IMR-90 (cell line): ENCODE measurements at regions not wholly inside any gene's neighbourhood (a gene's known extent, or its start where the extent isn't known, plus 50 kb on each side); places are given as distances from the start of the nearest gene placed in this dataset.

Experiments
- ATAC-seq: fragments of 200-7000 bp; cut with Tn5 transposase; 2 replicates; pipeline ENCODE4 v1.9.1; 2020; ENCODE audit warnings: low read depth, mild to moderate bottlenecking, moderate library complexity
- BruUV-seq: library from RNA; stranded (reverse); fragments of 400-500 nt; replicated peaks from 2 replicates; lab custom pipeline; 2021; lab: Mats Ljungman, UMichigan
- CTCF ChIA-PET: fragments of 300-600 bp; formaldehyde crosslinking; extraction: SDS; loops from one replicate; lab custom pipeline; 2021; ENCODE audit warnings: antibody characterized with exemption; lab: Yijun Ruan, JAX
- POLR2A ChIA-PET: fragments of 300-600 bp; sonication (Branson Sonifier 250); formaldehyde crosslinking; loops from one replicate; lab custom pipeline; 2022; ENCODE audit warnings: antibody characterized with exemption; ENCODE audit not compliant: unreplicated experiment; lab: Charles Lee
- DNase-seq: peaks from one replicate; pipeline ENCODE4 v3.0.0; 2013
- H2AFZ ChIP-seq: replicated peaks from 2 replicates; pipeline ENCODE3; 2013; ENCODE audit warnings: low read length, mild to moderate bottlenecking; ENCODE audit not compliant: poor library complexity
- H2AK5ac ChIP-seq: 2 replicates; pipeline ENCODE4 v1.6.1; 2013; ENCODE audit warnings: low read depth, low read length, inconsistent platforms
- H2AK9ac ChIP-seq: replicated peaks from 2 replicates; pipeline ENCODE3; 2013; ENCODE audit warnings: mild to moderate bottlenecking, low read depth, low read length, moderate library complexity; ENCODE audit not compliant: poor library complexity
- H2BK120ac ChIP-seq: 2 replicates; pipeline ENCODE4 v1.6.1; 2013; ENCODE audit warnings: low read depth, low read length, inconsistent platforms
- H2BK15ac ChIP-seq: 3 replicates; pipeline ENCODE4 v1.6.1; 2013; ENCODE audit warnings: low read depth, low read length, inconsistent platforms
- H2BK20ac ChIP-seq: 2 replicates; pipeline ENCODE4 v1.6.1; 2013; ENCODE audit warnings: low read depth, mild to moderate bottlenecking, inconsistent platforms, low read length, moderate library complexity
- H2BK5ac ChIP-seq: 2 replicates; pipeline ENCODE4 v1.6.1; 2013; ENCODE audit warnings: mild to moderate bottlenecking, low read depth, low read length, inconsistent platforms; ENCODE audit not compliant: poor library complexity, severe bottlenecking
- H3K14ac ChIP-seq: replicated peaks from 2 replicates; pipeline ENCODE4 v1.6.1; 2013; ENCODE audit warnings: low read depth, low read length, inconsistent platforms
- H3K18ac ChIP-seq: 2 replicates; pipeline ENCODE4 v1.6.1; 2013; ENCODE audit warnings: low read depth, low read length, control low read depth
- H3K23ac ChIP-seq: 2 replicates; pipeline ENCODE4 v1.6.1; 2013; ENCODE audit warnings: low read depth, low read length, inconsistent platforms
- H3K27ac ChIP-seq: 2 replicates; pipeline ENCODE4 v1.5.1; 2013; ENCODE audit warnings: mild to moderate bottlenecking, control low read depth, low read length; ENCODE audit not compliant: insufficient read depth
- H3K27me3 ChIP-seq: 2 replicates; pipeline ENCODE4 v1.6.1; 2013; ENCODE audit warnings: low read length; ENCODE audit not compliant: control insufficient read depth, insufficient read depth
- H3K36me3 ChIP-seq: 2 replicates; pipeline ENCODE4 v1.6.1; 2013; ENCODE audit warnings: low read length, mixed read lengths; ENCODE audit not compliant: control insufficient read depth, insufficient read depth
- H3K4ac ChIP-seq: 2 replicates; pipeline ENCODE4 v1.6.1; 2013; ENCODE audit warnings: low read depth, low read length, inconsistent platforms
- H3K4me1 ChIP-seq: 2 replicates; pipeline ENCODE4 v1.6.1; 2013; ENCODE audit warnings: low read length, mixed read lengths; ENCODE audit not compliant: control insufficient read depth, insufficient read depth
- H3K4me2 ChIP-seq: 2 replicates; pipeline ENCODE4 v1.6.1; 2013; ENCODE audit warnings: low read depth, mild to moderate bottlenecking, control low read depth, low read length, moderate library complexity
- H3K4me3 ChIP-seq: 2 replicates; pipeline ENCODE4 v1.5.1; 2013; ENCODE audit warnings: low read depth, mild to moderate bottlenecking, control low read depth, low read length, moderate library complexity; ENCODE audit not compliant: insufficient read depth
- H3K56ac ChIP-seq: 2 replicates; pipeline ENCODE4 v1.6.1; 2013; ENCODE audit warnings: low read length, inconsistent platforms; ENCODE audit not compliant: insufficient read depth; ENCODE audit errors: extremely low read depth
- H3K79me1 ChIP-seq, 2 experiments: 2 replicates each; pipeline ENCODE4 v1.6.1; 2013; ENCODE audit warnings: low read length in 2 of 2, inconsistent platforms in 1 of 2, low read depth in 1 of 2
- H3K9ac ChIP-seq: 2 replicates; pipeline ENCODE4 v1.6.1; 2013; ENCODE audit warnings: low read depth, low read length, control low read depth
- H3K9me1 ChIP-seq: 2 replicates; pipeline ENCODE4 v1.6.1; 2013; ENCODE audit warnings: low read length, inconsistent platforms; ENCODE audit not compliant: insufficient read depth
- H3K9me3 ChIP-seq: 2 replicates; pipeline ENCODE4 v1.6.1; 2013; ENCODE audit warnings: low read length; ENCODE audit not compliant: control insufficient read depth, insufficient read depth
- H4K20me1 ChIP-seq: 2 replicates; pipeline ENCODE4 v1.6.1; 2013; ENCODE audit warnings: low read length, inconsistent platforms; ENCODE audit not compliant: insufficient read depth
- H4K5ac ChIP-seq: 2 replicates; pipeline ENCODE4 v1.6.1; 2013; ENCODE audit warnings: mild to moderate bottlenecking, low read depth, low read length, control low read depth
- H4K8ac ChIP-seq, 2 experiments: 2 replicates each; pipeline ENCODE4 v1.6.1; 2013; ENCODE audit warnings: low read depth in 2 of 2, low read length in 2 of 2, control low read depth in 1 of 2, inconsistent platforms in 1 of 2
- H4K91ac ChIP-seq: 2 replicates; pipeline ENCODE4 v1.6.1; 2013; ENCODE audit warnings: low read depth, low read length, inconsistent platforms; ENCODE audit not compliant: insufficient read depth
- BHLHE40 ChIP-seq: fragments of 150-350 bp; IDR thresholded peaks from 2 replicates; pipeline ENCODE4 v1.6.1; 2016; ENCODE audit warnings: mild to moderate bottlenecking, low read depth, low read length
- RAD21 ChIP-seq: IDR thresholded peaks from 2 replicates; pipeline ENCODE4 v1.6.1; 2012; ENCODE audit warnings: low read length, improper control_type of control experiment
- WGBS, 2 experiments: methylation state at CpG; one replicate each; pipeline versions ENCODE4 v1.1.5 to v1.1.7; 2013; ENCODE audit warnings: missing lambda C conversion rate in 2 of 2; ENCODE audit not compliant: insufficient read length in 1 of 2; ENCODE audit errors: extremely low coverage in 2 of 2; 5-methylcytosine and 5-hydroxymethylcytosine counted together
- dilution Hi-C: fragments of 300-500 bp; cut with HindIII; formaldehyde crosslinking; loops from one replicate; pipeline ENCODE4 v1.14.3; 2018; ENCODE audit warnings: low sequenced_read_pairs; ENCODE audit not compliant: unreplicated experiment
- in situ Hi-C: fragments of 300-500 bp; cut with MboI; formaldehyde crosslinking; loops from 3 replicates; pipeline ENCODE4 v1.14.3; 2019; ENCODE audit warnings: low sequenced_read_pairs, inconsistent platforms, mixed read lengths
- intact Hi-C: fragments of 100-400 bp; cut with micrococcal nuclease; formaldehyde crosslinking; loops from 2 replicates; pipeline ENCODE4 v1.10.0; 2022
- TF ChIP-seq, protein P1 (sequence below): conservative IDR thresholded peaks from 2 replicates; pipeline ENCODE4 v1.5.1; 2012; ENCODE audit warnings: mild to moderate bottlenecking, low read depth, low read length, improper control_type of control experiment
- TF ChIP-seq, protein P2 (sequence below): fragments of 150-350 bp; IDR thresholded peaks from 2 replicates; pipeline ENCODE4 v1.6.1; 2016; ENCODE audit warnings: low read depth, mild to moderate bottlenecking, low read length, moderate library complexity, borderline replicate concordance

DNA sequence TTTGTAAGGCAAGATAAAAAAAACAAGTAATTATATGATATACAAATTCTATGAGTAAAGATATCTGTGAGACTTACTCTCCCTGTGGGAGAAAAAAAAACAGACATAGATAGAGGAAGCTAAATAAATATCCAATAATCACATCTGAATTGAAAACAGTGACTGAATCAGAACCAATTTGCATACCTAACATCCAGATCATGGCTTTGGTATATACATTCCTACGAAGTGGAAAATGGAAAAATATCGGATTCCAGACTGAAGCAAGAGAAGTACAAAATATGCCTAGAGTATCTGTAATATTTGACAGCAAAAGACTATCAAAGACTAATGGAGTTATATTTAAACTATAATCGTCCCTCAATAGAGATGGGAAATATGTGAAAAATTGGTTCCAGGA is 1108.1 kb upstream of the CHAC2 start:
- H4K20me1 ChIP-seq: no peaks in the 10 kb centered on the region
- no peak overlapping the region for H2BK5ac ChIP-seq
- BruUV-seq: no TSS peak
- H2AK5ac ChIP-seq: no peak overlapping the region
- POLR2A ChIA-PET: no interaction called here
- no peak overlapping the region for H3K18ac ChIP-seq
- H3K79me1 ChIP-seq: no peaks in the 10 kb centered on the region
- no peaks in the 10 kb centered on the region for H3K9me3 ChIP-seq
- TF ChIP-seq BHLHE40 (no peak), RAD21 (no peak)
- TF ChIP-seq, protein P1, sequence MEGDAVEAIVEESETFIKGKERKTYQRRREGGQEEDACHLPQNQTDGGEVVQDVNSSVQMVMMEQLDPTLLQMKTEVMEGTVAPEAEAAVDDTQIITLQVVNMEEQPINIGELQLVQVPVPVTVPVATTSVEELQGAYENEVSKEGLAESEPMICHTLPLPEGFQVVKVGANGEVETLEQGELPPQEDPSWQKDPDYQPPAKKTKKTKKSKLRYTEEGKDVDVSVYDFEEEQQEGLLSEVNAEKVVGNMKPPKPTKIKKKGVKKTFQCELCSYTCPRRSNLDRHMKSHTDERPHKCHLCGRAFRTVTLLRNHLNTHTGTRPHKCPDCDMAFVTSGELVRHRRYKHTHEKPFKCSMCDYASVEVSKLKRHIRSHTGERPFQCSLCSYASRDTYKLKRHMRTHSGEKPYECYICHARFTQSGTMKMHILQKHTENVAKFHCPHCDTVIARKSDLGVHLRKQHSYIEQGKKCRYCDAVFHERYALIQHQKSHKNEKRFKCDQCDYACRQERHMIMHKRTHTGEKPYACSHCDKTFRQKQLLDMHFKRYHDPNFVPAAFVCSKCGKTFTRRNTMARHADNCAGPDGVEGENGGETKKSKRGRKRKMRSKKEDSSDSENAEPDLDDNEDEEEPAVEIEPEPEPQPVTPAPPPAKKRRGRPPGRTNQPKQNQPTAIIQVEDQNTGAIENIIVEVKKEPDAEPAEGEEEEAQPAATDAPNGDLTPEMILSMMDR: no peak
- TF ChIP-seq, protein P2, sequence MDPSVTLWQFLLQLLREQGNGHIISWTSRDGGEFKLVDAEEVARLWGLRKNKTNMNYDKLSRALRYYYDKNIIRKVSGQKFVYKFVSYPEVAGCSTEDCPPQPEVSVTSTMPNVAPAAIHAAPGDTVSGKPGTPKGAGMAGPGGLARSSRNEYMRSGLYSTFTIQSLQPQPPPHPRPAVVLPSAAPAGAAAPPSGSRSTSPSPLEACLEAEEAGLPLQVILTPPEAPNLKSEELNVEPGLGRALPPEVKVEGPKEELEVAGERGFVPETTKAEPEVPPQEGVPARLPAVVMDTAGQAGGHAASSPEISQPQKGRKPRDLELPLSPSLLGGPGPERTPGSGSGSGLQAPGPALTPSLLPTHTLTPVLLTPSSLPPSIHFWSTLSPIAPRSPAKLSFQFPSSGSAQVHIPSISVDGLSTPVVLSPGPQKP: no peak
- no peaks in the 10 kb centered on the region for H3K27me3 ChIP-seq
- intact Hi-C loops (no loop called here), dilution Hi-C loops (no loop called here), in situ Hi-C loops (no loop called here)
- no peaks in the 10 kb centered on the region for H3K9me1 ChIP-seq
- no CpG with 5 or more reads among the region's 3 CpGs for WGBS, 2 experiments
- CTCF ChIA-PET: interaction anchor here (0.6 kb wide), 1 partner anchor 716 kb away, joined by 3 read pairs; no protein-coding TSS in a partner anchor
- H4K5ac ChIP-seq: no peak overlapping the region
- no peak overlapping the region for H3K4ac ChIP-seq
- no peak overlapping the region for H3K14ac ChIP-seq
- no peak overlapping the region for H2BK120ac ChIP-seq
- no peak overlapping the region for H3K27ac ChIP-seq
- DNase-seq: peak; percentile 66
- no peak overlapping the region for H3K56ac ChIP-seq
- H4K91ac ChIP-seq: no peak overlapping the region
- no peak overlapping the region for H2BK15ac ChIP-seq
- no peaks in the 10 kb centered on the region for H3K36me3 ChIP-seq
- no peak overlapping the region for H2BK20ac ChIP-seq
- peak; percentile 49; the same call in 1 of the 2 replicates for ATAC-seq
- H3K4me2 ChIP-seq: no peak overlapping the region
- no peak overlapping the region for H3K4me3 ChIP-seq
- H3K4me1 ChIP-seq: no peaks in the 10 kb centered on the region
- no peak overlapping the region for H2AK9ac ChIP-seq
- no peak overlapping the region for H4K8ac ChIP-seq
- H3K23ac ChIP-seq: no peak overlapping the region
- no peak overlapping the region for H3K9ac ChIP-seq
- H2AFZ ChIP-seq: no peak overlapping the region
